ENCODE measurements at regions not wholly inside any gene's neighbourhood (a gene's known extent, or its start where the extent isn't known, plus 50 kb on each side); places are given as distances from the start of the nearest gene placed in this dataset.

GRCh38 chr1:93801471-93801870 lies 77.5 kb downstream of the DNTTIP2 start:
- TF ChIP-seq, protein P1, sequence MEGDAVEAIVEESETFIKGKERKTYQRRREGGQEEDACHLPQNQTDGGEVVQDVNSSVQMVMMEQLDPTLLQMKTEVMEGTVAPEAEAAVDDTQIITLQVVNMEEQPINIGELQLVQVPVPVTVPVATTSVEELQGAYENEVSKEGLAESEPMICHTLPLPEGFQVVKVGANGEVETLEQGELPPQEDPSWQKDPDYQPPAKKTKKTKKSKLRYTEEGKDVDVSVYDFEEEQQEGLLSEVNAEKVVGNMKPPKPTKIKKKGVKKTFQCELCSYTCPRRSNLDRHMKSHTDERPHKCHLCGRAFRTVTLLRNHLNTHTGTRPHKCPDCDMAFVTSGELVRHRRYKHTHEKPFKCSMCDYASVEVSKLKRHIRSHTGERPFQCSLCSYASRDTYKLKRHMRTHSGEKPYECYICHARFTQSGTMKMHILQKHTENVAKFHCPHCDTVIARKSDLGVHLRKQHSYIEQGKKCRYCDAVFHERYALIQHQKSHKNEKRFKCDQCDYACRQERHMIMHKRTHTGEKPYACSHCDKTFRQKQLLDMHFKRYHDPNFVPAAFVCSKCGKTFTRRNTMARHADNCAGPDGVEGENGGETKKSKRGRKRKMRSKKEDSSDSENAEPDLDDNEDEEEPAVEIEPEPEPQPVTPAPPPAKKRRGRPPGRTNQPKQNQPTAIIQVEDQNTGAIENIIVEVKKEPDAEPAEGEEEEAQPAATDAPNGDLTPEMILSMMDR (IDR thresholded peaks at IDR 0.05; ENCODE audit: poor library complexity) = no peak
- no peak for TF ChIP-seq EZH2 (IDR thresholded peaks at IDR 0.05; ENCODE audit: borderline replicate concordance)
- no peak for TF ChIP-seq EZH2phosphoT487 (IDR thresholded peaks at IDR 0.05; ENCODE audit: low read depth, severe bottlenecking, unreplicated experiment)

All from hepatocyte (in vitro differentiated cells).